Retinal pigment epithelial cell (primary cell): ENCODE measurements at regions not wholly inside any gene's neighbourhood (a gene's known extent, or its start where the extent isn't known, plus 50 kb on each side); places are given as distances from the start of the nearest gene placed in this dataset.
"Not testable (repeated sequence)": the region's sequence is repeated elsewhere in the genome, so short reads cannot be mapped to it uniquely, and the experiment has no call there.

Experiments
- DNase-seq: peaks from one replicate; pipeline ENCODE4 v3.0.0-alpha.2; 2010; ENCODE audit warnings: low read depth
- H3K4me3 ChIP-seq: 2 replicates; pipeline ENCODE4 v1.5.1; 2011; ENCODE audit warnings: mild to moderate bottlenecking, low read length, control low read depth, moderate library complexity
- TF ChIP-seq, protein P1 (sequence below): conservative IDR thresholded peaks from 2 replicates; pipeline ENCODE4 v1.5.1; 2011; ENCODE audit warnings: low read depth, low read length, control low read depth, inconsistent platforms

GRCh38 chr18:64699081-64699480 is 550.2 kb upstream of the LINC00305 start:
- TF ChIP-seq, protein P1, sequence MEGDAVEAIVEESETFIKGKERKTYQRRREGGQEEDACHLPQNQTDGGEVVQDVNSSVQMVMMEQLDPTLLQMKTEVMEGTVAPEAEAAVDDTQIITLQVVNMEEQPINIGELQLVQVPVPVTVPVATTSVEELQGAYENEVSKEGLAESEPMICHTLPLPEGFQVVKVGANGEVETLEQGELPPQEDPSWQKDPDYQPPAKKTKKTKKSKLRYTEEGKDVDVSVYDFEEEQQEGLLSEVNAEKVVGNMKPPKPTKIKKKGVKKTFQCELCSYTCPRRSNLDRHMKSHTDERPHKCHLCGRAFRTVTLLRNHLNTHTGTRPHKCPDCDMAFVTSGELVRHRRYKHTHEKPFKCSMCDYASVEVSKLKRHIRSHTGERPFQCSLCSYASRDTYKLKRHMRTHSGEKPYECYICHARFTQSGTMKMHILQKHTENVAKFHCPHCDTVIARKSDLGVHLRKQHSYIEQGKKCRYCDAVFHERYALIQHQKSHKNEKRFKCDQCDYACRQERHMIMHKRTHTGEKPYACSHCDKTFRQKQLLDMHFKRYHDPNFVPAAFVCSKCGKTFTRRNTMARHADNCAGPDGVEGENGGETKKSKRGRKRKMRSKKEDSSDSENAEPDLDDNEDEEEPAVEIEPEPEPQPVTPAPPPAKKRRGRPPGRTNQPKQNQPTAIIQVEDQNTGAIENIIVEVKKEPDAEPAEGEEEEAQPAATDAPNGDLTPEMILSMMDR: no peak
- DNase-seq: no peak
- H3K4me3 ChIP-seq: no peak overlapping the region

DNA sequence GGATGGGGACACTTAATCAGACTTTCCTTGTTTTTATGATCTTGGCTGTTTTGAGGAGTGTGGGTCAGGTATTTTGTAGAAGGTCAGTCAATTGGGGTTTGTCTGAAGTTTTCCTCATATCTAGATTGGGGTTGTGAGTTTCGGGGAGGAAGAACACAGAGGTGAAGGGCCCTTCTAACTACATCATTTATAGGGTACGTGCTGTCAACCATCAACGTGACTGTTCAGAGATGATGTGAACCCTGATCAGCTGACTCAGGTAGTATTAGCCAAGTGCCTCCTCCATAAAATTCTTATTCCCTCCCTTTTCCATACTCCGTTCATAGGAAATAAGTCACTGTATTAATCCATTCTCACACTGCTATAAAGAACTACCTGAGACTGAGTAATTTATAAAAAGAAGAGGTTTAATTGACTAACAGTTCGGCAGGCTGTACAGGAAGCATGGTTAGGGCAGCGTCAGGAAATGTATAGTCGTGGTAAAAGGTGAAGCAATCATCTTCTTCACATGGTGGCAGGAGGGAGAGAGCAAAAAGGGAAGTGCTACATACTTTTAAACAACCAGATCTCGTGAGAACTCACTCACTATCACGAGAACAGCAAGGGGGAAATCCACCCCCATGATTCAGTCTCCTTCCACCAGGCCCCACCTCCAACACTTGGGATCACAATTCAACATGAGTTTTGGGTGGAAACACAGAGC is 547.1 kb upstream of the LINC00305 start:
- DNase-seq: no peak
- TF ChIP-seq, protein P1: no peak
- H3K4me3 ChIP-seq: no peak overlapping the region

DNA sequence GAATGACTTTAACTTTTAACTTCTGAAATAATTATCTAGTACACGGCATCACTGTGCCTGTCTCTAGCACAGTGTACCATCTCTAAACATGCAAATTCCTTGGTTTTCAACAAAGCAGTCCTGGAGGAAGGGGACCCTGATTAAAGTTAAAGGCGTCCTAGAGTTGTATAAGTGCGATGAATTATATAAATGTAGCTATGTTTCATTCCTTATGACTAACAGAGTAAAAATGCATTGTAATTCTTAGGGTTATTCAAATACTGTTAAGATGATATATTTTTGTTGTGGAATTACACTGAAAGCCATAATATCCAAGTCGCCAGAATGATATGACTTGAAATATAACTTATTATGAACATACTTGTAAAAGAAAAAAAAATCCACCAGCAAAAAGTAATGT is 544.9 kb upstream of the LINC00305 start:
- H3K4me3 ChIP-seq: no peak overlapping the region
- TF ChIP-seq, protein P1: no peak
- DNase-seq: no peak

DNA sequence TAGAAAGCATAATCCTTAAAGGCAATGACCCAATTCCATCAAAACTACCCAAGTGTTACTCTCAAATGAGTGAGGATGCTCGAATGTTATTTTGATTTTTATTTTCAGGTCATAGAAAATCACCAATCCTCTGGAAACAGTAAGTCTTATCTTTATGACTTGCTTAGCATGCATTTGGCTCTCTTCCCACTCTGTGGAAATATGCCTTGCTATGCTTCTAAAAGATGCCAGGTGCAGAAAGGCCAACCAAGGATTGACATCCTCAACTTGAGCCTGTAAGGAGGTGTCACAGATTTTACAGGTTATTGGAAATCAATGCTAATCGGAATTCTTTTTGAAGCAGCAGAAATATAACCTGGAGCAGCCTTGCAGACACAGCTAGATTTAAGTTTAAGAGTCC is 543.9 kb upstream of the LINC00305 start:
- TF ChIP-seq, protein P1: no peak
- no peak overlapping the region for H3K4me3 ChIP-seq
- DNase-seq: no peak

GRCh38 chr18:64679121-64679520 is 530.2 kb upstream of the LINC00305 start:
- DNase-seq: no peak
- TF ChIP-seq, protein P1: no peak
- no peak overlapping the region for H3K4me3 ChIP-seq

- DNase-seq: no peak
- TF ChIP-seq, protein P1: no peak
These were observed 529.2 kb upstream of the LINC00305 start for GRCh38 chr18:64678048-64678447.

DNA sequence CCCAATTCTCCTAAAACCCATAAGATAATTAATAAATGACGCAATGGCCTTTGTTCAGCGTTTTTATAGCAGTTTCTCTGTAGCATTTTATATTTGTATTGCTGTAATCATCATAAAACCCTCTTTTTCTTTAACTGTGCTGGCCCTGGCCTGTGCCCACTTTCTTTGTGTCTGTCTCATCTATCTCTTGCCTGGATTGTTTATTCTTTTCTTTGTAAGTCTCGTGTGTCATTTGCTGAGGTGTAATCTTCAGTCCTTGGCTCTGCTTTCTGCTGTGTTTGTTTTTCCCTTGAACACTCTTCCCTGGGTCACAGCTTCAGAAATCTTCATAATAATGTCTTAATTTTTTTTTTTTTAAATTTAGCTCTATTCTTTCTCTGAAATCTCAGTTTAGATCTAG is 525.8 kb upstream of the LINC00305 start:
- no peak for DNase-seq
- TF ChIP-seq, protein P1: no peak
- no peak overlapping the region for H3K4me3 ChIP-seq

More at GRCh38 chr18:64678048-64678447, 529.2 kb upstream of the LINC00305 start:
- H3K4me3 ChIP-seq: no peak overlapping the region

- H3K4me3 ChIP-seq, DNase-seq: not testable (repeated sequence)
These were observed 522.4 kb upstream of the LINC00305 start for GRCh38 chr18:64671293-64671692.
